Esophagus (tissue), 2 donors: ENCODE measurements at regions not wholly inside any gene's neighbourhood (a gene's known extent, or its start where the extent isn't known, plus 50 kb on each side); places are given as distances from the start of the nearest gene placed in this dataset.

Experiments used
- H3K27ac ChIP-seq, 2 donors: one replicate each; pipeline ENCODE4 v1.5.1; 2013; ENCODE audit warnings: low read depth in 2 of 2, mild to moderate bottlenecking in 2 of 2, inconsistent platforms in 1 of 2, low read length in 1 of 2, moderate library complexity in 1 of 2
- H3K27me3 ChIP-seq, 2 donors: one replicate each; pipeline ENCODE4 v1.6.1; 2013; ENCODE audit warnings: low read length in 2 of 2, control low read depth in 1 of 2, mild to moderate bottlenecking in 1 of 2; ENCODE audit not compliant: insufficient read depth in 2 of 2, control insufficient read depth in 1 of 2
- H3K36me3 ChIP-seq, 2 donors: one replicate each; pipeline ENCODE4 v1.6.1; 2013; ENCODE audit warnings: low read length in 1 of 2; ENCODE audit not compliant: control insufficient read depth in 2 of 2, insufficient read depth in 2 of 2
- H3K4me1 ChIP-seq, 2 donors: one replicate each; pipeline ENCODE4 v1.6.1; 2013; ENCODE audit warnings: low read length in 1 of 2; ENCODE audit not compliant: control insufficient read depth in 2 of 2, insufficient read depth in 2 of 2
- H3K4me3 ChIP-seq, 2 donors: one replicate each; pipeline ENCODE4 v1.5.1; 2013; ENCODE audit warnings: low read length in 2 of 2, mild to moderate bottlenecking in 2 of 2, low read depth in 1 of 2, moderate library complexity in 1 of 2
- H3K9me3 ChIP-seq, 2 donors: one replicate each; pipeline ENCODE4 v1.6.1; 2013; ENCODE audit warnings: mild to moderate bottlenecking in 2 of 2, low read depth in 1 of 2, low read length in 1 of 2, moderate library complexity in 1 of 2; ENCODE audit not compliant: control insufficient read depth in 2 of 2, insufficient read depth in 1 of 2
- WGBS, 2 donors: extraction: QIAGEN DNeasy Blood & Tissue Kit; methylation state at CpG; one replicate each; pipeline ENCODE4 v1.1.7; 2013; 5-methylcytosine and 5-hydroxymethylcytosine counted together
- donor health status: healthy with polysubstance abuse.
- donor health status: Bipolar disorder and iron deficiency.

DNA sequence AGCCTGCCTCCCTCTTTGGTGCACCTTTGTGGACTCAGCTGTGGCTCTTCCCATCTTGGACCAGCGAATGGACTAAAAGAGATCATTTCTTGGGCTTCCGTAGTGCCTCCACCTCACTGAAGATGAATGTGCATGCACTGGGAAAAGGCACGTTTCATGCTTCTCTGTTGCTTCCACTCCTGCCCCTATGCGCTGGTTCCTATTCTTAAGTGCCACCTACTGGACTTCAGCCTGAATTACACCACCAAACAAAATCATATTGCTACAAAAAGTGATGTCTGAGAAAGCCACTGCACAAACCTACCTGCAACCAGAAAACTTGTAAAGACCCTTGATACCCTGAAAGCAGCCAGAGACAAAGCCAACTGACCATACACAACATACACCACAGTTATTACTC lies 695.6 kb downstream of the TSN start:
- Histone ChIP-seq H3K27ac (no peak overlapping the region), H3K9me3 (no peaks in the 10 kb centered on the region), H3K36me3 (no peaks in the 10 kb centered on the region), H3K4me3 (no peak overlapping the region), H3K4me1 (no peaks in the 10 kb centered on the region), H3K27me3 (no peaks in the 10 kb centered on the region)
- WGBS, 2 donors, result 61 to 73% methylated on average over 4 of the region's 4 CpGs

GRCh38 chr2:122451697-122452096 lies 696.2 kb downstream of the TSN start:
- WGBS, 2 donors, result 80 to 84% methylated on average over 1 of the region's 1 CpG
- no peaks in the 10 kb centered on the region for H3K27me3 ChIP-seq
- no peaks in the 10 kb centered on the region for H3K4me1 ChIP-seq
- H3K9me3 ChIP-seq, result no peaks in the 10 kb centered on the region
- H3K27ac ChIP-seq, result no peak overlapping the region
- H3K4me3 ChIP-seq, result no peak overlapping the region
- no peaks in the 10 kb centered on the region for H3K36me3 ChIP-seq

DNA sequence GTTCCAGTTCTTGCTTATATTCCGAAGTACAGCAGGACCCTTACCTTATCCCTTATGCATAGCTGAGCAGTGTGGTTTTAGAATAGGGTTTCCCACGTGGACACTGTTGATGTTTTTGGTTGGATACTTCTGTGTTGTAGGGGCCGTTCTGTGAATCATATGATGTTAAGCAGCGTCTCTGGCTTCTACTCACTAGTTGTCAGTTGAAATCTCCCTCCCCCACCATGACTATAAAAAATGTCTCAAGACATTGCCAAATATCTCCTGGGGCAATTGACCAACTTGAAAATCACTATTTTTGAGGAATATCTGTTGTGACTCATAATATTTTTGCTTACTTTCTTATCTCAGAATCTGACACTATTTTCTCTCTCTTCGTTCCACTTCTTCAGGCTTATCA lies 713.7 kb downstream of the TSN start:
- H3K27ac ChIP-seq, result no peak overlapping the region
- no peaks in the 10 kb centered on the region for H3K4me1 ChIP-seq
- peaks cover 0 to 3% of the 10 kb centered on the region in 2 donors for H3K9me3 ChIP-seq
- H3K4me3 ChIP-seq, result no peak overlapping the region
- no peaks in the 10 kb centered on the region for H3K27me3 ChIP-seq
- 69 to 76% methylated on average over 5 of the region's 5 CpGs for WGBS, 2 donors
- H3K36me3 ChIP-seq, result no peaks in the 10 kb centered on the region

- Histone ChIP-seq H3K9me3 (no peaks in the 10 kb centered on the region), H3K27ac (no peak overlapping the region), H3K27me3 (no peaks in the 10 kb centered on the region), H3K4me3 (no peak overlapping the region), H3K36me3 (no peaks in the 10 kb centered on the region), H3K4me1 (no peaks in the 10 kb centered on the region)
Observed at GRCh38 chr2:122471753-122472152, 716.3 kb downstream of the TSN start.

- H3K4me3 ChIP-seq, result no peak overlapping the region
- H3K27me3 ChIP-seq, result no peaks in the 10 kb centered on the region
- WGBS, 2 donors, result 84 to 90% methylated on average over 2 of the region's 2 CpGs
Observed at GRCh38 chr2:122478117-122478516, 722.7 kb downstream of the TSN start.

GRCh38 chr2:122478771-122479170 lies 723.3 kb downstream of the TSN start:
- Histone ChIP-seq H3K4me3 (no peak overlapping the region), H3K9me3 (peaks cover 0 to 2% of the 10 kb centered on the region in 2 donors), H3K36me3 (no peaks in the 10 kb centered on the region), H3K4me1 (no peaks in the 10 kb centered on the region), H3K27ac (no peak overlapping the region), H3K27me3 (no peaks in the 10 kb centered on the region)
- WGBS, 2 donors, result 42 to 49% methylated on average over 2 of the region's 2 CpGs

More at GRCh38 chr2:122478117-122478516, 722.7 kb downstream of the TSN start:
- H3K27ac ChIP-seq, result no peak overlapping the region
- H3K4me1 ChIP-seq, result no peaks in the 10 kb centered on the region
- H3K36me3 ChIP-seq, result no peaks in the 10 kb centered on the region
- H3K9me3 ChIP-seq, result peaks cover 0 to 2% of the 10 kb centered on the region in 2 donors

DNA sequence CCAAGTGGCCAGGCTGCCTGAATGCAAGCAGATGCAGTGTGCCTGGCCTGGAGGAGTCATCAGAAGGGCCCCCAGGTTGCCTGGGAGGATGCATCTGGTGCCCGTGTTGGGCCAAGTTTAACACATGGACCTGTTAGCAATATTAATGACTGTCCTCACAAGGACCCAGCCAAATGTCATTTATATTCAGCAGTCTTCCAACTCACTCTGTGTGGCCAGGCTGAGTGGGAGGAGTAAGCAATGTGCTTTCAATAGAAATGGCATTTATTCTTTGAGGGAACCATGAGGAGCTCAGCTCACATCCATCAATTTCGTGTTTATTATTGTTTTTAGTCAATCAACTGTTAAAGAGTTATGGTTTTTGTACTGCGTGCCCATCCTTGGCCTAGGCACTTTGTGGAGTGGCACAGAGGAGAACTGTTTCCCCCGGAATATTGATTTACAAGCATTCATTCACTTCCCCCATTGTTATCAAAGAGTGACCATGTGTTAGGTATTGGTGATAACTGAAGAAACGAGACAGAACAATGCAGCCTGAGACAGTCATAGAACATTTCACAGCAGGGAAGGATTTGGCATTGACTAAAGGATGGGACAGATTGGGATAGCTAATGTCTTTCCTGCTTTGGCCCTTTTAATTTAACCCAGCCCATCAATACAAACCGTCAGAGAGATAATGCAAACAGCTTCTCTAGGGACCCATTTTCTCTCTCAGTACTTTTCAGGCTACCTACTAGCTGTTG lies 725.2 kb downstream of the TSN start:
- Histone ChIP-seq H3K36me3 (no peaks in the 10 kb centered on the region), H3K27ac (no peak overlapping the region), H3K4me3 (no peak overlapping the region), H3K27me3 (no peaks in the 10 kb centered on the region), H3K4me1 (no peaks in the 10 kb centered on the region), H3K9me3 (peaks cover 0 to 2% of the 10 kb centered on the region in 2 donors)
- 77 to 78% methylated on average over 6 of the region's 6 CpGs for WGBS, 2 donors

- H3K36me3 ChIP-seq, result no peaks in the 10 kb centered on the region
- peaks cover 0 to 2% of the 10 kb centered on the region in 2 donors for H3K9me3 ChIP-seq
- no peak overlapping the region for H3K4me3 ChIP-seq
- WGBS, 2 donors, result 65 to 89% methylated on average over 2 of the region's 2 CpGs
- no peak overlapping the region for H3K27ac ChIP-seq
- H3K27me3 ChIP-seq, result no peaks in the 10 kb centered on the region
- no peaks in the 10 kb centered on the region for H3K4me1 ChIP-seq
Observed at GRCh38 chr2:122481244-122481622, 725.8 kb downstream of the TSN start.

DNA sequence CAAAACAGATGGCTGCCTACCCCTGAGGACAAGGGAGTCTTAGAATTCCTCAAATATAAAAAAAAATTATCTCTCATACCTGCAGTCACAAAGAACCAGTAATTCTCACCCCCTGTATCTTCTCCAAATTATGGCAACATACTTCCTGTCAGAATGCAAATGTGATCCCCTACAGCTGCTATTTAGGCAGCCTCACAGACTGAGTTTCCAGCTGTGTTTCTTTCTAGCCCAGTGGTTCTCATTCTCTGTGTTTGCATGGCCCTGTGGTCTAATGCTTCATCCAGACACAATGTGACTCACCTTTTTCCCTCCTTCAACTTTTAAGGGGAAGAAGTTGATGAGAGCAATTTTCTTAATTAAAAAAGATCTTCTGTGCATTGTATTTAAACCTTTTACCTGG lies 726.3 kb downstream of the TSN start:
- H3K27me3 ChIP-seq, result no peaks in the 10 kb centered on the region
- no peaks in the 10 kb centered on the region for H3K36me3 ChIP-seq
- peaks cover 0 to 2% of the 10 kb centered on the region in 2 donors for H3K9me3 ChIP-seq
- H3K4me3 ChIP-seq, result no peak overlapping the region
- H3K27ac ChIP-seq, result no peak overlapping the region
- H3K4me1 ChIP-seq, result no peaks in the 10 kb centered on the region

GRCh38 chr2:122486086-122486485 lies 730.6 kb downstream of the TSN start:
- no peaks in the 10 kb centered on the region for H3K27me3 ChIP-seq
- H3K27ac ChIP-seq, result no peak overlapping the region
- 64 to 71% methylated on average over 2 of the region's 2 CpGs for WGBS, 2 donors
- H3K4me3 ChIP-seq, result no peak overlapping the region
- H3K9me3 ChIP-seq, result peaks cover 0 to 2% of the 10 kb centered on the region in 2 donors
- H3K4me1 ChIP-seq, result no peaks in the 10 kb centered on the region
- H3K36me3 ChIP-seq, result no peaks in the 10 kb centered on the region
